ENCODE measurements at regions not wholly inside any gene's neighbourhood (a gene's known extent, or its start where the extent isn't known, plus 50 kb on each side); places are given as distances from the start of the nearest gene placed in this dataset.

- no peak overlapping the region for H2BK120ac ChIP-seq (ENCODE audit: low read depth, low read length)
- no peaks in the 10 kb centered on the region for H3K79me2 ChIP-seq (ENCODE audit: control insufficient read depth, insufficient read depth, low read length)
- no peaks in the 10 kb centered on the region for H3K36me3 ChIP-seq (ENCODE audit: control insufficient read depth, insufficient read depth, low read length)
- H3K79me1 ChIP-seq (ENCODE audit: low read length): no peaks in the 10 kb centered on the region
- no peak overlapping the region for H3K4me3 ChIP-seq (ENCODE audit: low read length)
- no peak overlapping the region for H3K4ac ChIP-seq (ENCODE audit: low read depth, low read length)
- H3K27ac ChIP-seq (ENCODE audit: low read depth, low read length): no peak overlapping the region
- H3K9ac ChIP-seq (ENCODE audit: low read length): no peak overlapping the region
- no peak overlapping the region for H3K23ac ChIP-seq (ENCODE audit: low read length)
- H2BK15ac ChIP-seq (replicated peaks; ENCODE audit: low read depth): no peak overlapping the region
- no peak overlapping the region for H3K4me2 ChIP-seq (ENCODE audit: low read length)
- WGBS (ENCODE audit: extremely low coverage, insufficient coverage, low lambda C conversion rate): no CpG with 5 or more reads among the region's 5 CpGs
- H3K56ac ChIP-seq (ENCODE audit: low read length): no peak overlapping the region
- no peak overlapping the region for H4K5ac ChIP-seq (ENCODE audit: low read length)
- H3K27me3 ChIP-seq (ENCODE audit: insufficient read depth, low read length, poor library complexity): no peaks in the 10 kb centered on the region
- H2BK5ac ChIP-seq (ENCODE audit: low read length): no peak overlapping the region
- H2AK5ac ChIP-seq (ENCODE audit: low read length): no peak overlapping the region
- no peak overlapping the region for H3K18ac ChIP-seq (ENCODE audit: low read length)
- H4K8ac ChIP-seq (ENCODE audit: low read depth, low read length): no peak overlapping the region
- H3K4me1 ChIP-seq (ENCODE audit: control insufficient read depth, low read depth, low read length): no peaks in the 10 kb centered on the region
- DNase-seq: no peak
Observed at GRCh38 chr18:4578449-4578848, 123.3 kb upstream of the DLGAP1 start.

GRCh38 chr18:4573735-4574134 lies 118.6 kb upstream of the DLGAP1 start:
- Histone ChIP-seq H3K18ac (ENCODE audit: low read length) (no peak overlapping the region), H3K4me2 (ENCODE audit: low read length) (no peak overlapping the region), H3K4me3 (ENCODE audit: low read length) (no peak overlapping the region)

GRCh38 chr18:4557502-4557901 lies 102.4 kb upstream of the DLGAP1 start:
- no peaks in the 10 kb centered on the region for H3K4me1 ChIP-seq (ENCODE audit: control insufficient read depth, low read depth, low read length)
- no CpG with 5 or more reads among the region's 3 CpGs for WGBS (ENCODE audit: extremely low coverage, insufficient coverage, low lambda C conversion rate)

More at GRCh38 chr18:4573735-4574134, 118.6 kb upstream of the DLGAP1 start:
- no peaks in the 10 kb centered on the region for H3K27me3 ChIP-seq (ENCODE audit: insufficient read depth, low read length, poor library complexity)
- no peaks in the 10 kb centered on the region for H3K79me1 ChIP-seq (ENCODE audit: low read length)
- no peaks in the 10 kb centered on the region for H3K4me1 ChIP-seq (ENCODE audit: control insufficient read depth, low read depth, low read length)
- H3K23ac ChIP-seq (ENCODE audit: low read length): no peak overlapping the region
- H2BK5ac ChIP-seq (ENCODE audit: low read length): no peak overlapping the region
- no peak for DNase-seq
- no peak overlapping the region for H4K5ac ChIP-seq (ENCODE audit: low read length)
- H2BK120ac ChIP-seq (ENCODE audit: low read depth, low read length): no peak overlapping the region
- H2BK15ac ChIP-seq (replicated peaks; ENCODE audit: low read depth): no peak overlapping the region
- no peak overlapping the region for H3K4ac ChIP-seq (ENCODE audit: low read depth, low read length)
- no peak overlapping the region for H3K9ac ChIP-seq (ENCODE audit: low read length)
- no CpG with 5 or more reads among the region's 3 CpGs for WGBS (ENCODE audit: extremely low coverage, insufficient coverage, low lambda C conversion rate)
- no peak overlapping the region for H3K27ac ChIP-seq (ENCODE audit: low read depth, low read length)
- H3K56ac ChIP-seq (ENCODE audit: low read length): no peak overlapping the region
- no peak overlapping the region for H2AK5ac ChIP-seq (ENCODE audit: low read length)
- H3K79me2 ChIP-seq (ENCODE audit: control insufficient read depth, insufficient read depth, low read length): no peaks in the 10 kb centered on the region
- H4K8ac ChIP-seq (ENCODE audit: low read depth, low read length): no peak overlapping the region
- no peaks in the 10 kb centered on the region for H3K36me3 ChIP-seq (ENCODE audit: control insufficient read depth, insufficient read depth, low read length)

GRCh38 chr18:4551001-4551360 lies 95.9 kb upstream of the DLGAP1 start:
- no peak overlapping the region for H3K9ac ChIP-seq (ENCODE audit: low read length)
- H3K79me2 ChIP-seq (ENCODE audit: control insufficient read depth, insufficient read depth, low read length): no peaks in the 10 kb centered on the region
- H3K4me1 ChIP-seq (ENCODE audit: control insufficient read depth, low read depth, low read length): no peaks in the 10 kb centered on the region
- no peak overlapping the region for H4K8ac ChIP-seq (ENCODE audit: low read depth, low read length)
- H3K27ac ChIP-seq (ENCODE audit: low read depth, low read length): no peak overlapping the region
- H2BK120ac ChIP-seq (ENCODE audit: low read depth, low read length): no peak overlapping the region
- no peak overlapping the region for H2BK15ac ChIP-seq (replicated peaks; ENCODE audit: low read depth)
- no peak for DNase-seq
- no peak overlapping the region for H4K5ac ChIP-seq (ENCODE audit: low read length)
- no peaks in the 10 kb centered on the region for H3K27me3 ChIP-seq (ENCODE audit: insufficient read depth, low read length, poor library complexity)
- H3K79me1 ChIP-seq (ENCODE audit: low read length): no peaks in the 10 kb centered on the region
- WGBS (ENCODE audit: extremely low coverage, insufficient coverage, low lambda C conversion rate): no CpG with 5 or more reads among the region's 1 CpG
- H3K4ac ChIP-seq (ENCODE audit: low read depth, low read length): no peak overlapping the region
- no peak overlapping the region for H3K56ac ChIP-seq (ENCODE audit: low read length)
- H3K36me3 ChIP-seq (ENCODE audit: control insufficient read depth, insufficient read depth, low read length): no peaks in the 10 kb centered on the region
- H2AK5ac ChIP-seq (ENCODE audit: low read length): no peak overlapping the region
- no peak overlapping the region for H2BK5ac ChIP-seq (ENCODE audit: low read length)
- no peak overlapping the region for H3K4me3 ChIP-seq (ENCODE audit: low read length)
- H3K18ac ChIP-seq (ENCODE audit: low read length): no peak overlapping the region
- H3K23ac ChIP-seq (ENCODE audit: low read length): no peak overlapping the region
- no peak overlapping the region for H3K4me2 ChIP-seq (ENCODE audit: low read length)

More at GRCh38 chr18:4557502-4557901, 102.4 kb upstream of the DLGAP1 start:
- H3K79me1 ChIP-seq (ENCODE audit: low read length): no peaks in the 10 kb centered on the region
- H3K23ac ChIP-seq (ENCODE audit: low read length): no peak overlapping the region
- H3K4ac ChIP-seq (ENCODE audit: low read depth, low read length): no peak overlapping the region
- no peak overlapping the region for H3K4me3 ChIP-seq (ENCODE audit: low read length)
- no peak overlapping the region for H2AK5ac ChIP-seq (ENCODE audit: low read length)
- H2BK5ac ChIP-seq (ENCODE audit: low read length): no peak overlapping the region
- no peak overlapping the region for H3K56ac ChIP-seq (ENCODE audit: low read length)
- no peaks in the 10 kb centered on the region for H3K36me3 ChIP-seq (ENCODE audit: control insufficient read depth, insufficient read depth, low read length)
- no peak overlapping the region for H2BK120ac ChIP-seq (ENCODE audit: low read depth, low read length)
- no peak overlapping the region for H4K5ac ChIP-seq (ENCODE audit: low read length)
- H2BK15ac ChIP-seq (replicated peaks; ENCODE audit: low read depth): no peak overlapping the region
- no peak overlapping the region for H3K9ac ChIP-seq (ENCODE audit: low read length)
- DNase-seq: no peak
- H3K27ac ChIP-seq (ENCODE audit: low read depth, low read length): no peak overlapping the region
- H3K4me2 ChIP-seq (ENCODE audit: low read length): no peak overlapping the region
- H3K18ac ChIP-seq (ENCODE audit: low read length): no peak overlapping the region
- no peaks in the 10 kb centered on the region for H3K79me2 ChIP-seq (ENCODE audit: control insufficient read depth, insufficient read depth, low read length)
- no peak overlapping the region for H4K8ac ChIP-seq (ENCODE audit: low read depth, low read length)
- H3K27me3 ChIP-seq (ENCODE audit: insufficient read depth, low read length, poor library complexity): no peaks in the 10 kb centered on the region

GRCh38 chr18:4549164-4549872 lies 94.2 kb upstream of the DLGAP1 start:
- Histone ChIP-seq H3K18ac (ENCODE audit: low read length) (no peak overlapping the region), H3K27me3 (ENCODE audit: insufficient read depth, low read length, poor library complexity) (no peaks in the 10 kb centered on the region), H3K79me2 (ENCODE audit: control insufficient read depth, insufficient read depth, low read length) (no peaks in the 10 kb centered on the region), H2BK120ac (ENCODE audit: low read depth, low read length) (no peak overlapping the region), H3K4me3 (ENCODE audit: low read length) (no peak overlapping the region), H3K4me2 (ENCODE audit: low read length) (no peak overlapping the region), H3K27ac (ENCODE audit: low read depth, low read length) (no peak overlapping the region), H3K56ac (ENCODE audit: low read length) (no peak overlapping the region), H3K36me3 (ENCODE audit: control insufficient read depth, insufficient read depth, low read length) (no peaks in the 10 kb centered on the region), H3K4me1 (ENCODE audit: control insufficient read depth, low read depth, low read length) (no peaks in the 10 kb centered on the region), H4K8ac (ENCODE audit: low read depth, low read length) (no peak overlapping the region), H3K9ac (ENCODE audit: low read length) (no peak overlapping the region), H3K23ac (ENCODE audit: low read length) (no peak overlapping the region), H4K5ac (ENCODE audit: low read length) (no peak overlapping the region), H2BK5ac (ENCODE audit: low read length) (no peak overlapping the region), H3K79me1 (ENCODE audit: low read length) (no peaks in the 10 kb centered on the region), H2AK5ac (ENCODE audit: low read length) (no peak overlapping the region), H2BK15ac (replicated peaks; ENCODE audit: low read depth) (no peak overlapping the region), H3K4ac (ENCODE audit: low read depth, low read length) (no peak overlapping the region)
- no peak for DNase-seq

- H4K5ac ChIP-seq (ENCODE audit: low read length): no peak overlapping the region
- no CpG with 5 or more reads among the region's 6 CpGs for WGBS (ENCODE audit: extremely low coverage, insufficient coverage, low lambda C conversion rate)
- DNase-seq: no peak
- H2BK120ac ChIP-seq (ENCODE audit: low read depth, low read length): no peak overlapping the region
- H3K4me3 ChIP-seq (ENCODE audit: low read length): no peak overlapping the region
- H3K27ac ChIP-seq (ENCODE audit: low read depth, low read length): no peak overlapping the region
- H3K79me1 ChIP-seq (ENCODE audit: low read length): no peaks in the 10 kb centered on the region
- H3K36me3 ChIP-seq (ENCODE audit: control insufficient read depth, insufficient read depth, low read length): no peaks in the 10 kb centered on the region
- H3K18ac ChIP-seq (ENCODE audit: low read length): no peak overlapping the region
- H2AK5ac ChIP-seq (ENCODE audit: low read length): no peak overlapping the region
- no peak overlapping the region for H3K9ac ChIP-seq (ENCODE audit: low read length)
- H2BK5ac ChIP-seq (ENCODE audit: low read length): no peak overlapping the region
- H3K56ac ChIP-seq (ENCODE audit: low read length): no peak overlapping the region
- H4K8ac ChIP-seq (ENCODE audit: low read depth, low read length): no peak overlapping the region
- H3K27me3 ChIP-seq (ENCODE audit: insufficient read depth, low read length, poor library complexity): no peaks in the 10 kb centered on the region
- no peaks in the 10 kb centered on the region for H3K4me1 ChIP-seq (ENCODE audit: control insufficient read depth, low read depth, low read length)
- no peak overlapping the region for H3K4me2 ChIP-seq (ENCODE audit: low read length)
- H3K23ac ChIP-seq (ENCODE audit: low read length): no peak overlapping the region
- no peak overlapping the region for H3K4ac ChIP-seq (ENCODE audit: low read depth, low read length)
- no peak overlapping the region for H2BK15ac ChIP-seq (replicated peaks; ENCODE audit: low read depth)
- no peaks in the 10 kb centered on the region for H3K79me2 ChIP-seq (ENCODE audit: control insufficient read depth, insufficient read depth, low read length)
Observed at GRCh38 chr18:4547126-4547525, 92.0 kb upstream of the DLGAP1 start.
